Sigmoid colon (tissue), 6 donors: ENCODE measurements at regions not wholly inside any gene's neighbourhood (a gene's known extent, or its start where the extent isn't known, plus 50 kb on each side); places are given as distances from the start of the nearest gene placed in this dataset.
A peak's percentile ranks its signal among the peaks of the same experiment; 100 is the strongest.

Experiments
- DNase-seq: peaks from one replicate; pipeline ENCODE4 v3.0.0-alpha.2; 2019
- H3K27ac ChIP-seq, 4 donors: fragments of 200-600 bp; sonication (generic); one replicate each; pipeline ENCODE4 v1.5.1; 2016 to 2019; ENCODE audit warnings: mild to moderate bottlenecking in 1 of 4
- H3K27me3 ChIP-seq, 3 donors: fragments of 200-600 bp; sonication (generic); one replicate each; pipeline ENCODE4 v1.5.1; 2019; ENCODE audit warnings: mild to moderate bottlenecking in 1 of 3
- H3K36me3 ChIP-seq, 4 donors: fragments of 200-600 bp; sonication (generic); one replicate each; pipeline ENCODE4 v1.5.1; 2016 to 2019
- H3K4me1 ChIP-seq, 4 donors: fragments of 200-600 bp; sonication (generic); one replicate each; pipeline ENCODE4 v1.5.1; 2017 to 2019
- H3K4me3 ChIP-seq, 4 donors: fragments of 200-600 bp; sonication (generic); one replicate each; pipeline ENCODE4 v1.5.1; 2017 to 2019; ENCODE audit warnings: mild to moderate bottlenecking in 2 of 4, moderate library complexity in 1 of 4
- H3K9me3 ChIP-seq, 4 donors: fragments of 200-600 bp in 3 of 4; sonication (generic) in 3 of 4; one replicate each; pipeline versions ENCODE4 v1.5.1 to v1.6.1; 2013 to 2019
- EP300 ChIP-seq, 4 donors: sonication (generic); formaldehyde crosslinking; IDR thresholded peaks; one replicate each; pipeline ENCODE4 v1.6.1; 2017; ENCODE audit warnings: antibody characterized with exemption in 4 of 4
- POLR2A ChIP-seq, 2 donors: fragments of 450-650 bp; IDR thresholded peaks; one replicate each; pipeline ENCODE4 v1.6.1; 2016; ENCODE audit warnings: antibody characterized with exemption in 2 of 2, mild to moderate bottlenecking in 2 of 2, moderate library complexity in 2 of 2
- POLR2AphosphoS5 ChIP-seq, 4 donors: sonication (generic); formaldehyde crosslinking; IDR thresholded peaks; one replicate each; pipeline ENCODE4 v1.6.1; 2017; ENCODE audit warnings: antibody characterized with exemption in 4 of 4
- WGBS, 2 donors: extraction: QIAGEN DNeasy Blood & Tissue Kit; methylation state at CpG; one replicate each; pipeline ENCODE4 v1.1.7; 2013; 5-methylcytosine and 5-hydroxymethylcytosine counted together
- intact Hi-C: fragments of 100-400 bp; cut with DNase I; formaldehyde crosslinking; loops from one replicate; pipeline ENCODE4 v1.15.1; 2023
- TF ChIP-seq, protein P1 (sequence below), 4 experiments: fragments of 450-650 bp in 3 of 4; fragments of 200-600 bp in 1 of 4; IDR thresholded peaks; one replicate each; pipeline ENCODE4 v1.5.1; 2016 to 2019; ENCODE audit warnings: antibody characterized with exemption in 4 of 4, mild to moderate bottlenecking in 3 of 4, moderate library complexity in 2 of 4
- donor health status: healthy with polysubstance abuse.
- donor health status: healthy.

- WGBS, 2 donors = 30 to 65% methylated on average over 4 of the region's 4 CpGs
- Histone ChIP-seq H3K27ac (no peak overlapping the region), H3K9me3 (no peaks in the 10 kb centered on the region), H3K4me1 (no peaks in the 10 kb centered on the region), H3K27me3 (no peaks in the 10 kb centered on the region), H3K36me3 (no peaks in the 10 kb centered on the region), H3K4me3 (no peak overlapping the region)
- intact Hi-C loops = no loop called here
- TF ChIP-seq, protein P1, sequence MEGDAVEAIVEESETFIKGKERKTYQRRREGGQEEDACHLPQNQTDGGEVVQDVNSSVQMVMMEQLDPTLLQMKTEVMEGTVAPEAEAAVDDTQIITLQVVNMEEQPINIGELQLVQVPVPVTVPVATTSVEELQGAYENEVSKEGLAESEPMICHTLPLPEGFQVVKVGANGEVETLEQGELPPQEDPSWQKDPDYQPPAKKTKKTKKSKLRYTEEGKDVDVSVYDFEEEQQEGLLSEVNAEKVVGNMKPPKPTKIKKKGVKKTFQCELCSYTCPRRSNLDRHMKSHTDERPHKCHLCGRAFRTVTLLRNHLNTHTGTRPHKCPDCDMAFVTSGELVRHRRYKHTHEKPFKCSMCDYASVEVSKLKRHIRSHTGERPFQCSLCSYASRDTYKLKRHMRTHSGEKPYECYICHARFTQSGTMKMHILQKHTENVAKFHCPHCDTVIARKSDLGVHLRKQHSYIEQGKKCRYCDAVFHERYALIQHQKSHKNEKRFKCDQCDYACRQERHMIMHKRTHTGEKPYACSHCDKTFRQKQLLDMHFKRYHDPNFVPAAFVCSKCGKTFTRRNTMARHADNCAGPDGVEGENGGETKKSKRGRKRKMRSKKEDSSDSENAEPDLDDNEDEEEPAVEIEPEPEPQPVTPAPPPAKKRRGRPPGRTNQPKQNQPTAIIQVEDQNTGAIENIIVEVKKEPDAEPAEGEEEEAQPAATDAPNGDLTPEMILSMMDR (IDR thresholded peaks at IDR 0.05) = no peak
- TF ChIP-seq POLR2AphosphoS5 (IDR thresholded peaks at IDR 0.05) (no peak), EP300 (IDR thresholded peaks at IDR 0.05) (no peak), POLR2A (IDR thresholded peaks at IDR 0.05) (no peak)
- DNase-seq = no peak
These were observed 318.5 kb upstream of the RUNX1 start for GRCh38 chr21:35367553-35367952.

- Histone ChIP-seq H3K4me1 (no peaks in the 10 kb centered on the region), H3K4me3 (no peak overlapping the region), H3K27ac (peak overlapping the region in 1 of 4 donors; percentile 14), H3K27me3 (no peaks in the 10 kb centered on the region), H3K36me3 (no peaks in the 10 kb centered on the region), H3K9me3 (no peaks in the 10 kb centered on the region)
- intact Hi-C loops = no loop called here
- DNase-seq = peak; percentile 72
- TF ChIP-seq, protein P1 (IDR thresholded peaks at IDR 0.05) = no peak
- TF ChIP-seq POLR2AphosphoS5 (IDR thresholded peaks at IDR 0.05) (peak in 3 of 4 donors; percentile 22 to 63 (median 29)), EP300 (IDR thresholded peaks at IDR 0.05) (no peak)
- WGBS, 2 donors = 74 to 76% methylated on average over 5 of the region's 5 CpGs
These were observed 317.4 kb upstream of the RUNX1 start for GRCh38 chr21:35366394-35367080.

- no peaks in the 10 kb centered on the region for H3K36me3 ChIP-seq
- TF ChIP-seq POLR2AphosphoS5 (IDR thresholded peaks at IDR 0.05) (no peak), POLR2A (IDR thresholded peaks at IDR 0.05) (no peak), EP300 (IDR thresholded peaks at IDR 0.05) (no peak)
- TF ChIP-seq, protein P1 (IDR thresholded peaks at IDR 0.05) = no peak
- H3K4me1 ChIP-seq = no peaks in the 10 kb centered on the region
- H3K4me3 ChIP-seq = no peak overlapping the region
- 92 to 93% methylated on average over 6 of the region's 6 CpGs for WGBS, 2 donors
- intact Hi-C loops = no loop called here
- no peak overlapping the region for H3K27ac ChIP-seq
- DNase-seq = no peak
- no peaks in the 10 kb centered on the region for H3K27me3 ChIP-seq
- no peaks in the 10 kb centered on the region for H3K9me3 ChIP-seq
These were observed 314.4 kb upstream of the RUNX1 start for GRCh38 chr21:35363458-35363857.

GRCh38 chr21:35361988-35362387 lies 312.9 kb upstream of the RUNX1 start:
- no peaks in the 10 kb centered on the region for H3K9me3 ChIP-seq
- no peak overlapping the region for H3K4me3 ChIP-seq
- DNase-seq = no peak
- no peak for TF ChIP-seq EP300 (IDR thresholded peaks at IDR 0.05)
- no peak for TF ChIP-seq POLR2AphosphoS5 (IDR thresholded peaks at IDR 0.05)
- no peak for TF ChIP-seq POLR2A (IDR thresholded peaks at IDR 0.05)
- TF ChIP-seq, protein P1 (IDR thresholded peaks at IDR 0.05) = no peak
- H3K36me3 ChIP-seq = no peaks in the 10 kb centered on the region
- H3K4me1 ChIP-seq = no peaks in the 10 kb centered on the region
- H3K27me3 ChIP-seq = no peaks in the 10 kb centered on the region
- no peak overlapping the region for H3K27ac ChIP-seq
- intact Hi-C loops = no loop called here
